GM18870 (cell line): ENCODE measurements at regions not wholly inside any gene's neighbourhood (a gene's known extent, or its start where the extent isn't known, plus 50 kb on each side); places are given as distances from the start of the nearest gene placed in this dataset.

Experiments used
- ATAC-seq: cut with Tn5 transposase; IDR thresholded peaks from one replicate; pipeline ENCODE4 v1.9.1; 2021; ENCODE audit warnings: moderate library complexity; ENCODE audit not compliant: unreplicated experiment

DNA sequence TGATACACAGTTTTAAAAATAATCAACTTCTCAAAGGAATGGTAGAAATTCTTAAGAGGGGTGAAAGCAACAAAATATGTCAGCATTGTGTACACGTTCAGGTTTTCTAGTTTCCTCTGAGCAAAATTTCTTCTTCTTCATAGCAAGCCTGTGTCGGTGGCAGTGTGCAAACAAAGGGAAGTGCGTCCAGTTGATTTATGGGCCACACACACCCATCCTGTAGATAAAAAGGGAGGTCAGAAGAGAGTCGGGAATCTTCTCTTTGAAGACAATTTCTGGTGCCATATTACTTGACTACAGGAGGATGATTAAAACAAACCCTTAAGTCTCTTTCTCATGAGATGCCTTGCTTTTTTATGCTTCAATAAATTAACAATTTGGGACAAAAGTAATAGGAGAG lies 484.1 kb upstream of the SALL1 start:
- ATAC-seq, result no peak

- no peak for ATAC-seq
Measured at GRCh38 chr16:51630076-51630475, 479.0 kb upstream of the SALL1 start.

DNA sequence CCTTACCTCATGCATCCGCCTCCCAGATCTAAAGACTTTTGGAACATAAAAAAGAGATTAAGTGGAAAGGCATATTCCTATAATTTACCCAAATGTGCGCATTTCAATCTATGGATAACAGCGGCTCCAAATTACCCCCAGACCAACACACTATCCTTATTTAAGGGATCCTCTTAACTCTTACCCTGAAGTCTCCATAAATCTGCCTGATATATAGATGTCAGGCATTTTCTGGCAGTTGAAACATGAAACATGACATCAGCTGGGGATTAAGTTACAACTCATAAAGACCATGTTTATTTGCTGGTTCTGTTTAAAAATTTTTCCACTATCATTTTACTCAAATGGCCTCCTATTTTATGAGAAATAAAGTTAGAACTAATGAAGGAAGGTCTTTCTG lies 478.5 kb upstream of the SALL1 start:
- no peak for ATAC-seq

- no peak for ATAC-seq
Measured at GRCh38 chr16:51624080-51624775, 473.2 kb upstream of the SALL1 start.

GRCh38 chr16:51621610-51622009 lies 470.5 kb upstream of the SALL1 start:
- no peak for ATAC-seq

GRCh38 chr16:51615141-51615540 lies 464.1 kb upstream of the SALL1 start:
- no peak for ATAC-seq

DNA sequence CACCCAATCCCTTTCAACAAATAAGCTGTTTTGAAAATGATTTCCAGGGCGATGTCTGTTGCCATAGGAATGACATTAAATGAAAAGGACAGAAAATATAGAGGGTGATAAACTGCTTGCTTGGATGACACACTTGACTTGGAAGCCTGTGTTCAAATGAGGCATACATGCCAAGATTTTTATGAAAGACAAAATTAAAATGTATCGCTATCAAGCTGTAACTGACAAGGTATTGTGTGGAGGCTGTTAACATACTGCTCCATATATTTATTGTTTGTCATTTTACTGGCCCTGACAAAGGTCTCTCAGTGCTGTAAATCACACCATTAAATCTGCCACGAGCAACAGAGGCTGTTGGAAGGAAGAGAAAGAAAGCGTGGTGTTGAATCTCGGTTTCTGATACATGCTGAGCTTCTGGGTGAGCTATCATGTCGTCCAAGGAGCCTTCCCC lies 456.2 kb upstream of the SALL1 start:
- ATAC-seq, result no peak

- ATAC-seq, result no peak
Measured at GRCh38 chr16:51596247-51596646, 445.2 kb upstream of the SALL1 start.

DNA sequence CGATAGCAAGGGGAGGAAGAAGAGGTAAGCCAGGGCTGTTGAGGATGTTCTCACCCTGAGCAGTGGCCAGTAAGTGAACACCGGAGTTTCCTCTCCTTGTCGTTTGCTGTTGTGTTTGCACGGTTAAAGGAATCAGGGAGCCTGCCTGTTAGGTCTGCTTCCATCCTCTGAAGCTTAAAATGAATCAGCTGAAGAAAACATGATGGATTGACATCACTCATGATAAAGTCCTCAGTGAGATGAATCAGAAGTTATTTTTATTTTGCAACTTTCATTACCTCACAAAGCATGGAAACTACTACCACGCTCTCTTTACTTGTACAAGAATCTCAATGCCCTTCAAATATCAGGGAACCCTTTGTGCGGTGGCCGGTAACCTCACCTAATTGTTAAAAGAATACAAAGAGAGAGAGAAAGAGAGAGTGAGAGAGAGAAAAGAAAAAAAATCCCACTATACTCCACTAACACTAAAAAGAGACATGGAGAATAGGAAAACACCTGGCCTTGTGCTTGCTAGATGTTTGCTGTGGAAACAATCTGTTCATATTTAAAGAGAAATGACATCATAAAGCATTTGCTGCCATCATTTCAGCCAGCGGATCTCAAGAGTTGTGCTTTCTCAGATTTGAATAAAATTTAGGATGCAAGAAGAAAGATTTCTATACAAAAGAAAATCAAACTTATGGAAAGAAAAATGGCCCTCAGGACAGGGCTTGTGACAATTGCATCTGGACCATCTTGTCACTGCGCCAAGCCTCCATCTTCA lies 441.6 kb upstream of the SALL1 start:
- no peak for ATAC-seq

DNA sequence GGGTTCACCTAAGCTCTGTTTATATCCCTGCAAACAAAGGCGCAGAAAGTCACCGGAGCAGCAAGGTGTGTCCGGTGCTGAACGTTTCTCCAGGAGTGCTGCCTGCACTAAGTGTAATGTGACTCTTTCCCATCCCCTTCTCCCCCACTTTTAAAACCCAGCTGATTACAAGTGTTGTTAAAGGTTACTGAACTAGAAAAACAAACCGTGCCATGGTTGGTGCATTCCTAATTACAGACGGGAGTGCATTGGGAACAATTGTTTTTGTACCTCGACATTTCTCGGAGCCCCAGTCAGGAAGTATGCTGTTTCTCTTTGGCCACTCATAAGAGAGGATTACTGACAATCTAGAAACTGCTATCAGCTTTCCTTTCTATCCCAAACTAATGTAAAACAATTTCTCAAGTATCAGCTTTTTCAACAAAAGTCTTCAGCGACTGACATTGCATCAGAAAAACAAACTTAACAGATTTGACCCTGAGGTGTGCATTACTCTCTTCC lies 441.0 kb upstream of the SALL1 start:
- ATAC-seq, result no peak

GRCh38 chr16:51591480-51591879 lies 440.4 kb upstream of the SALL1 start:
- ATAC-seq, result no peak

DNA sequence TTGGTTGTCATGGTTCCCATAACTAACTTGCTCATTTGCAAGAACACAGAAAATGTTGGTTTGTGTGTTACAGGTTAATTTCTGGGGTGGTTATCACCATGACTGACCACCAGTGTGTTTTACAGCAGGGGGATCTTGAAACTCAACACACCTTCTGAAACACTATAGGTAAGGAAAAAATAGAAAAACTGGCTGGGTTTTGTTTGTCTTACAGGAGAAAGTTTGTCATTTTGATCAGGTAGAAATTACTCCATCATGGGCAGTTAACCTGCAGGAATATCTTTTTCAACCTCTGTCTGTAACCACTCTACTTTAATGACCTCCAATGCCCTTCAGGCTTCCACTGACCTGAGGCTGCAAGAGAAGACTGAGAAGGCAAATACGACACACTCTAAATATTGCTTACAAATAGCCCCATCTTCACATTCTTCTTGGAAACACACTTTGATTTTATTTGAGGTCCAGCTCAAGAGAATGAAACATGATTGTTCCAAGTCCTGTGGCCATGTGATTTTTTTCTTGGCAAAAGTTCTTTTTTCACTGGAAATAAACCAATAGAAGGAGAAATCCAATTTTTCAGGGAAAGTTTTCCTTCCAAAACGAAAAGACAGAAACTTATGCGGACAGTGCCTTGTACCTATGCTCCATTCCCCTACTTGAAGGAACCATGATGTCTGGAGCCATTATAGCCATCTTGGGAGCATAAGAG lies 428.7 kb upstream of the SALL1 start:
- no peak for ATAC-seq

GRCh38 chr16:51577621-51578303 lies 426.7 kb upstream of the SALL1 start:
- peak; percentile 42 for ATAC-seq

DNA sequence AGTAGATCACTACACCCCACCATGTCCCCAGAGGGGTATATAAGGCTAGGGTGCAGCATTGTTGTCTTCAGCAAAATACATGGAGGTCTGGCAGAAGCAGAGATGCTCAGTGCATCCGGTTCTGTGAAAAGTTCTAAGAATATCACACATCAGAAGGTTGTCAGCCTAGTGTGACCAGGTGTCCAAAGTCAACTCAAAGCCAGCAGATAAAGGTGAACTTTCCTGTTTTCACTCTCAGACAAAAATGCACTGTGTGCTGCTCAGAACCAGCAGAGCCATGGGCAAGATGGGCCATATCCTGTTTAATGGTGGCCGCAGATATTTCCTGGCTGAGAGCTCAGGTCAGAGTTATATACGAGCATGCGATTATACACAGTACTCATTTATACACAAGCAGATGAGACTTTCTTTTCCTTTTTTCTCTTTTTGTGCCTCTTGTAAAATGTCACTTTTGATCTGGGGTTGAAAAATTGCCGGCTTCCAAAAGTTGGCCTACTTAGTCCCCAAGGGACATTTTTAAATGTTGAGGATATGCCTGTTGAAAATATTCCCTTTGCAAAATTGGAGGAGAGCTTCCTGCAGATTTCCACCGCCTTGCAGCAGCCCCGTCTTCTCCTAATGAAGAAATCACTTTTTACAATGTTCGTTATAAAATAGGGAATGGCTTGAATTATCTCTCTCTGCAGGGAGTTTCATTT lies 425.6 kb upstream of the SALL1 start:
- ATAC-seq, result no peak

DNA sequence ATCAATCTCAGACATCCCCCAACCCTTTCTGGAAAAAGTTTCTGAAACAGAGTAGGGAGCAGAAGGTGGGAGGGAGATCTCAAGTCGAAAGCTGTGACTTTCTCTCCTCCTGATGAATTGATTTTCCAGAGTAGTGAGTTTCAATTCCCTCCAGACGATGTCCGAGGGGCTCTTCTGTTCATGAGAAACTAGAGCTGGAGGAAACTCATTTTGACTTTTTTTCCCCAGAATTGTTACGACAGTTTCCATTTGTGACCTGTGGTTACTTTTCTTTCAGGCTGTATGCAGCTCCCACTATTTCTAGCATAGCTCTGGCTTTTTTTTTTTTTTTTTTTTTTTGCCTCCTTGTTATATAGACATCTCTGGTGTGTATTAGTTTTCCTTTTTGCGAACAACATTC lies 422.1 kb upstream of the SALL1 start:
- ATAC-seq, result no peak

GRCh38 chr16:51569203-51569931 lies 418.3 kb upstream of the SALL1 start:
- ATAC-seq, result peak; percentile 81

DNA sequence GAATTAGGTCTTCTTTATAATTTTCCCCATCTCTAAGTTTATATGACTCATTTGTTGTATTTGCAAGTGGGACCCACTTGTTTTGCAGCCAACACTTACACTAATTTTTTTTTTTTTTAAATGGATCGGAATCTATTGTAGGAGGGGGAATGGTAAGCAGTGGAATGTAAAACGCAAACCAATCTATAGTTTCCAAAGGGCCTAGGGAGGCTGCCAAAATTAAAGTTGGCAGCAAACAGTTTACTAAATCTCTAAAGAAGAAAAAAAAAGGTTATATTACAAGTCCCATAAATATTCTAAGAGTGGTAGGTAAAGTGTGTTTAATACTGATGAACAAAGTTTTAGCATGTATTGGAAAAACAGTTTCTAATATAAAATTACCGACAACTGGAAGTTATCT lies 416.8 kb upstream of the SALL1 start:
- no peak for ATAC-seq

DNA sequence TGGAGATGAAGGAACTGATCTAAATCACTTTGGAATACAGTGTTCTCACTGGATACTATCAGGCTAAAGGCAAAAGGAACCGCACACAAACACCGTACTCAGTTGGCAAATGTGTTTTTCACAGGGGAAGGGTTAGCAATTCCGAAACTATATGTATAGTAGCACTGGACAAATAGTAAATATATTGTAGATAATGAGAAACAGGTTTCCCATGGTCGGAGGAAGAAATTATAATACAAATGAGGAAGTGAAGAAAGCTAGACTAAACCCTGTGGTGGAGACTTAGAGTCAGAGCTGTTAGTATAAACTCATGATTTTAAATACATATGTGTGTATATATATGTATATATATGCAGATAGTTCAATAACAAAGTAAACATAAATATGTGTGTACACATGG lies 414.1 kb upstream of the SALL1 start:
- ATAC-seq, result peak; percentile 86

- no peak for ATAC-seq
Measured at GRCh38 chr16:51562891-51563290, 411.8 kb upstream of the SALL1 start.

- no peak for ATAC-seq
Measured at GRCh38 chr16:51559901-51560300, 408.8 kb upstream of the SALL1 start.
